NCI-H748 (cell line): ENCODE measurements at regions not wholly inside any gene's neighbourhood (a gene's known extent, or its start where the extent isn't known, plus 50 kb on each side); places are given as distances from the start of the nearest gene placed in this dataset.

Experiments used
- DNase-seq: peaks from one replicate; lab custom pipeline; 2025; ENCODE audit not compliant: unreplicated experiment; lab: John Stamatoyannopoulos, UW

DNA sequence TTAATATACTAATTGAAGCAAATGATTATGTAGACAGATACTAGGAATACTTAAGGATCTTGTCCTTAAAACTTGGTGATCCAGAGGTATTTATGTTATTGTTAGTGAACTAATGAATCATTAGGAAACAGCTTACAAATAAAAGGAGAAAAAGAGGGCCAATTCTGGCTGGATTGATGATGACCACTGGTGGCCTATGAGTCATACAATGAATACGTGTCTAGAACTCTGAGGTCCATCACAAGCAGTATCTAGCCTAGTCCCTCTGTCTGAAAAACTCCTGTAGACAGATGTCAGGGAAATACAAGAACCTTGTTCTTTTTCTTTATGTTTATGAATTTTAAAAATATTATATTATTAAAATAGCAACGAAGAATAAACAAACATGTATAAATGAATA lies 51.7 kb upstream of the RTL1 start:
- no peak for DNase-seq

DNA sequence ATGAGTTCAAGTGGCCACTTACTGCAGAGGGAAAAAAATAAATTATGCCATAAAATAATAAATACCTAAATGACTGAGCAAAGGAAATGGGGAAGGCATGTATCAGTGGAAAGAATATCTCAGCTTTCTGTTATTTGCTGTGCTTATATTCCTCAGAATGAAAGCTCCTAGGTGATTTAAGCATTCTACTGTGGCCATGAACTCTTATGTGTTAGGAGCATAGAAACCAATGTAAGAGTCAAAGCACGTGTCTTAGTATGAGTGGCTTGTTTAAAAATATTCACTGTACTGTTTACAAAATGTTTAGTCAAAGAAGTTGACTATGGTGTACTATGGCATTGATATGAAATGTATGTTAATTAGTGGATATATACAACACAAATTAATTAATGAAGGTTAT lies 59.0 kb upstream of the RTL1 start:
- no peak for DNase-seq

DNA sequence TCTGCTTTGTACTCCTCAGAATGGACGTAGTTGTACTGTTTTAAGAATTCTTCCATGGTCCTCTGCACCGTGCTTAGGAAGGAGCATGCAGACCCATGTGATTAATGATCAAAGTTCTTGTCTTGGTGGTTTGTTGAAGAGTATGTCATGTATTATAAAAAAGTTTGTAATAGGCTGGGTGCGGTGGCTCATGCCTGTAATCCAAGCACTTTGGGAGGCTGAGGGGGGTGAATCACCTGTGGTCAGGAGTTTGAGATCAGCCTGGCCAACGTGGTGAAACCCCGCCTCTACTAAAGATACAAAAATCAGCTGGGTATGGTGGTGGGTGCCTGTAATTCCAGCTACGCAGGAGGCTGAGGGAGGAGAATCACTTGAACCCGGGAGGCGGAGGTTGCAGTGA lies 61.8 kb upstream of the RTL1 start:
- no peak for DNase-seq

DNA sequence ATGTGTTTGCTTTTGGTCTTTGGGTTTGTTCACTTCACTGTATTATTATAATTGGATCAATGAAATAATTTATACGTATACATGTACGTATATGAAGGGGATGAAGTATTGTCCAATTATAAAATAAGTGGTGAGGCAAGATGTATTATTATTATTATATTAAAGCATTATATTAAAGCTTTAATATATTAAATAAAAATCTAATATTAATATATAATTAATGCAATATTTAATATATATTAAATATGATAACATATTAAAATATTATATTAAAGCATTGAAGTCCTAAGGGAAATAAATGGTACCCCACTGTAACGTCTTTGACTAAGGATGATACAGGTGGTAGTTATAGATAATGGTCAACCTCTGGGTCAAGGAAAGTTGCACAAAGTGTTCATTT lies 63.7 kb upstream of the RTL1 start:
- no peak for DNase-seq

DNA sequence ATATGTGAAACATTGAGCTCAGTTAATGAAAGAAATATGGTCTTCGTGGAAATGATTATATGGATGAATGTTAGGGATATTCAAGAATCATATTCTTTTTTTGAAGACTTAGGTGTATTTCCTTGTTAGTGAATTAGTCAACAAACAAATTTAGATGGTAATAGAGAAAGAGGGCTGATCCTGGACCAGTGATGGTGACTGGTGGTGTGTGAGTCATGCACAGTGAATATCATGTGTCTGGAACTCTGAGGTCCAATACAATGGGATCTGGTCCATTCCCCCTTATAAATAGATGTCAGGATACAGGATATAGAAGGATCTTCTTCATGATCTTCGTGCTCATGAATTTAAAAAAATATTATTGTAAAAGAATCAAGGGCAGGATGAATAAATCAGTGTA lies 64.4 kb upstream of the RTL1 start:
- DNase-seq, result no peak

DNA sequence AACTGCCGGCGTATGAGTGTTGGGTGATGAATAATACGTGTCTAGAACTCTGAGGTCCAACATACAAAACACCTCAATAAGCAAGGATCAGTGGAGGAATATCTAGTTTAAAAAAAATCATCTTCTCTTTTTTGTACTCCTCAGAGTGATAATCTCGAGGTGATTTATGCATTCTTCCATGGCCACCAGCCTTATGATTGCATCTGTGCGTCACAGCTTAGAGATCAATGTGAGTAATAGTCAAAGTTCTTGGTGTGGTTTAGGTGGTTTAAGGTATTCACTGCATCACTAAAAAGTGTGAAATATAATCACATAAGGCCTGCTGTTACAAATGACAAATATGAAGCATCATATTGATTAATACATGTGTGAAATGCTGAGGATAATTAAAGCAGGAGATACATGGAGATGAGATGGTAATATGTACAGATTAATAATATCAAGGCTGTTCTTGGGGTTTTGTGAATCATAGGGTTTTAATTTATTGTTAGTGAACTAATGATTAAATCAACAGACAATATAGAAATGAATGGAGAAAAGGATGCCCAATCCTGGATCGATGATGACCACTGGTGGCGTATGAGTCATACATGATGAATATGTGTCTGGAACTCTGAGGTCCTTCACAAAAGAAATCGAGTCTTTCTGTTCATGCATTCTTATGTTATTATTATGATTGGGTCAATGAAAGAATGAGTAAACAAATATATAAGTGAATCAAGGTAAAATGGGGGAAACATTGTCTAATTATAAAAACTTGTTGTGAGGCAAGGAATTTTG lies 68.8 kb upstream of the RTL1 start:
- DNase-seq, result no peak

DNA sequence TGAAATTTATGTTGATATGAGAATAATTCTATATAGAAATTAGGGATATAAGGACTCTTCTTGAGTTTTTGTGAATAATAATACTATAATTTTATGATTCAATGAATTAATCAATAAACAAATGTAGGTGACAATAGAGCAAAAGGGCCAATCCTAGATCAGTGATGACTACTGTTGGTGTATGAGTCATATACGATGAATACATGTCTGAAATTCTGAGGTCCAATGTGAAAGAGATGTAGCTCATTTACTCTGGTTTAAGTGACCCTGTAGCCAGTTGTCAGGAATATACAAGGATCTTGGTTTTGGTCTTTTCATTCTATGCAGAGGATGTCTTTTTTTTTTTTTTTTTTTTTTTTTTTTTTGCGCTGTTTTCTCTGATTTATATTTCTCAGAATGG lies 72.1 kb upstream of the RTL1 start:
- DNase-seq, result no peak

DNA sequence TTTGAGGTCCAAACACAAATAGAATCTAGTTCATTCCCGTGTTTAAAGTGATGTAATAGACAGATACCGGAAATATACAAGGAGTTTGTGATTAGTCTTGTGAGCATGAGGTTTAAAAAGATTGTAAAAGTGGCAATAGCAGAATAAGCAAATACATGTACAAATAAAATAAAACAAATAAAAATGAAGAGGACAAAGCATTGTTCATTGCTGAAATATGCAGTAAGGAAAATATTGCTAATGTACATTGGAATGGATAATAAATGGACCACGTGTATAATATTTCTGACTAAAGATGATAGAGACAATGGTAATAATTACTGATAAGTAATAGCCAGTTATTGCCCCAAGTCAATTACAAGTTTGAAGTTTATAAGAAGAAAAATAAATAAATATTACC lies 75.6 kb upstream of the RTL1 start:
- DNase-seq, result no peak

DNA sequence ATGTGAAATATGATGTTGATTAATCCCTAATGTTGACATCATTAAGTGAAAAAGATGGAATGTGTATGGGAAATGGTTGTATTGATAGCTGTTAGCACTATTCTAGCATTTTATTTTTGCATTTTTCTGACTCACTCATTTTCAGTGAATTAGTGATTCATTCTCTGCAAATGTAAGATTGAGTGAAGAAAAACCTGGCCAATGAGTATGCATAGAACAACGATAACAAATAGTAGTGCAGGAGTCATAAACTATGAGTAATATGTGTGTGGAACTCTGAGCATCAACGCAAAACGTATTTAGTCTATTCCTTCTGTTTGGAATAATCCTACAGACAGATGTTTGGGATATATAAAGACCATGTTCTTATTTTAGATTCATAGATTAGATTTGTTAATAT lies 76.3 kb upstream of the RTL1 start:
- no peak for DNase-seq

DNA sequence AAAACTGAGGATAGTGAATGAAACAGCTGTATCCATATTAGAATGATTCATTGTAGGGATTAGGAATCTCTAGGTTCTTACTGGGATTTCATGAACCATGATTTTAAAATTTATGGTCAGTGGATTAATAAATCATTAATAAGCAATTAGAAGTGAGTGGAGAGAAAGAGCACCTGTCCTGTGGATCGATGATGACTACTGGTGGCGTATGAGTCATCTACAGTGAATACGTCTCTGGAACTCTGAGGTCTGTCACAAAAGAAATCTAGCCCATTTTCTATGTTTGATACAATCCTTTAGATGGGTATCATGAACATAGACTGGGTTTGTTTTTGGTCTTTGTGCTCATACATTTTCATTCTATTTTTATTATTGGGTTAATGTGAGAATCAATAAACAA lies 77.3 kb upstream of the RTL1 start:
- DNase-seq, result no peak

DNA sequence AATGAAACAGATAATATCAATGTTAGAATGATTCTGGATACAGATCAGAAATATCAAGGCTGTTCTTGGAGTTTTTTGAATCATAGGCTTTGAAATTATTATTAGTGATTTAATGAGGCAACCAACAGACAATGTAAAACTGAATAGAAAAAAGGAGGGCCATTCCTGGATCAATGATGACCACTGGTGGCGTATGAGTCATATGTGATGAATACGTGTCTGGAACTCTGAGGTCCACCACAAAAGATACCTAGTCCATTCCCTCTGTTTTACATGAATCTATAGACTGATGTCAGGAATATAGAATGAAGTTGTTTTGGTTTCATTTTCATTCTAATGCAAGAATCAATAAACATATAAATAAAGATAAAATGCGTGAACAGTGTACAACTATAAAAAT lies 78.3 kb upstream of the RTL1 start:
- DNase-seq, result no peak

DNA sequence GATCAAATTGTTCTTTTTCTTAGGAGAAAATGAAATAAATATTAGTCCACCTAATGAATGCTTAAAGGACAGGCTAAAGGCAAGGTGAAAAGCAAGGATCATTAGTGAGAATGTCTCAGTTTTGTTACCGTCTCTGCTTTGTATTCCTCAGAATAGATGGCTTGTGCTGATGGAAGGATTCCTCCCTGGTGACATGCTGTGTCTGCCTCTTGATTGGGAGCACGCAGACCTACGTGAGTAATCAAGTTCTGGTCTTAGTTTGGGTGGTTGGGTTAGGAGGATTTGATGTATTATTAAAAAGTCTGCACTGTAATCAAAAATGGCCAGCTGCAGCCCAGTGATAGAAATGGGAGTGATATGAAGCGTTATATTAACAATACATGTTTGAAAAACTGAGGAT lies 78.8 kb upstream of the RTL1 start:
- no peak for DNase-seq

DNA sequence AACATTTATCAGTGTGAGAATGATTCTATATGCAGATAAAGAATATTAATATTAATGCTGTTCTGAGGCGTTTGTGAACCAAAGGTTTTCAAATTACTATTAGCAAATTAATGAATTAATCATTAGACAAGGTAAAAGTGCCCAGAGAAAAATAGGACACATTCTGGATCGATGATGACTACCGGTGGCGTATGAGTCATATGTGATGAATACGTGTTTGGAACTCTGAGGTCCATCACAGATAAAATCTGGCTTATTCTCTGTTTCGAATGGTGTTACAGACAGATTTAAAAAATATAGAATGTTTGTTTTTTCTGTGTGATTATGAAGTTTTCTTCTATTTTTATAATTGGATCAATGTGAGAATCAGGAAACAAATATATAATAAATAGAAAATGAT lies 79.2 kb upstream of the RTL1 start:
- DNase-seq, result no peak

DNA sequence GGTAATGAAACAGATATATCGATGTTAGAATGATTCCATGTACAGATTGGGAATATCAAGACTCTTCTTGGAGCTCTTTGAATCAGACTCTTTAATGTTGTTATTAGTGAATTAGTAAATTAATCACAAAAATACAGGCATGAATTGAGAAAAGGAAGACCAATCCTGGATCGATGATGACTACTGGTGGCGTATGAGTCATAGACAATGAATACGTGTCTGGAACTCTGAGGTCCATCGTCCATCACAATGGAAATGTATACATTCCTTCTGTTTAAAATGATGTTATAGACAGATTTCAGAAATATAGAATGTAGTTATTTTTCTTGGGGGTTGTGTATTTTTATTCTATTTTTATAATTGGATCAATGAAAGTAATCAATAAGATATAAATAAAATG lies 80.2 kb upstream of the RTL1 start:
- no peak for DNase-seq

DNA sequence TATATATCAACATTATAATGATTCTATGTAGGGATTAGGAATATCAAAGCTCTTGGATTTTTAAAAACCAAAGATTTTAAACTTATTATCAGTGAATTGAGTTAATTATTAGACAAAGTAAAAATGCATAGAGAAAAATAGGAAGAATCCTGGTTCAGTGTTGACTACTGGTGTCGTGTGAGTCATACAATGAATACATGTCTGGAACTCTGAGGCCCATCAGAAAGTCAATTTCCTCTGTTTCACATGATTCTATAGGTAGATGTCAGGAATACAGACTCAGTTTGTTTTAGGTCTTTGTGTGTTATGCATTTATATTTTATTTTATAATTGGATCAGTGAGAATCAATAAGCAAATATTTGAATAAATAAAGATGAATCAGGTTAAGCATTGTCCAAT lies 84.5 kb upstream of the RTL1 start:
- DNase-seq, result no peak

DNA sequence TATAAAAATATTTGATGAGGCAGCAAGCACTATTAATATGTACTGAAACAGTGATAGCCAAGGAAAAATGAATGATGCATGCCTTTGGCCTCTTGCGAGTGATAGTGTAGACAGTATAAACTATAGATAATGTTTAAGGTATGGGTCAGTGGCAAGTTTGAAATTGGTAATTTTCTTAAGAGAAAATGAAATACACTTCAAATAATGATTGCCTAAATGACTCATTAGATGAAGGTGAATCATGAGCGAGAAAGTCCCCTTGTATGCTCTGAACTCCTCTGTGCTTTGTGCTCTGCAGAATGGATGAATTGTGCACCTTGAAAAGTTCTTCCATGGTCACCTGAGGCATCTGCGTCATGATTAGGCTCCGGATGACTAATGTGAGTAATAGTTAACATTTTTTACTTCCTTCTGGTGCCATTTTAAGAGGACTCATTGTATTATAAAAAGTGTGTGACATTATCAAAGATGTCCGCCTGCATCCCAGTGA lies 84.9 kb upstream of the RTL1 start:
- no peak for DNase-seq

DNA sequence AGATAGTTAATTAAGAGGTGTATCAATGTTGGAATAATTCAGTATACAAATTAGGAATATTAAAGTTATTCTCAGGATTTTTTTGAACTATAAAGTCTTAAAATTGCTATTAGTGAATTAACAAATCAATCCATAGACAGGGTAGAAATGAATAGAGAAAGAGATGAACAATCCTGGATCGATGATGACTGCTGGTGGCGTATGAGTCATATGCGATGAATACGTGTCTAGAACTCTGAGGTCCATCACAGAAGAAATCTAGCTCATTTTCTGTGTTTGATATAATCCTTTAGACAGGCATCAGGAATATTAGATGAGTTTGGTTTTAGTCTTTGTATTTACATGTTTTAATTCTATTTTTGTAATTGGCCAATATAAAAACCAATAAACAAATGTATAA lies 85.4 kb upstream of the RTL1 start:
- no peak for DNase-seq

DNA sequence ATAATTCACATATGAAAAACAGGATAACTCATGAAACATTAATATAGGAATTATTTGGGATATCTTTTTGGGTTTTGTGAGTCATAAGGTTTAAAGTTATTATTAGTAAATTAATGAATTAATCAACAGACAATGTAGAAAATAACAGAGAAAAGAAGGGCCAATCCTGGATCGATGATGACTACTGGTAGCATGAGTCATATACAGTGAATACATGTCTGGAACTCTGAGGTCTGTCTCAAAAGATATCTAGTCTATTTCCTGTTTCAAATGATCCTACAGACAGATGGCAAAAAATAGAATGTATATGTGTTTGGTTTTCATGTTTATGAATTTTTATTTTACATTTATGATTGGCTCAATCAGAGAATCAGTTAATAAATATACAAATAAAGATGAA lies 86.4 kb upstream of the RTL1 start:
- DNase-seq, result no peak

DNA sequence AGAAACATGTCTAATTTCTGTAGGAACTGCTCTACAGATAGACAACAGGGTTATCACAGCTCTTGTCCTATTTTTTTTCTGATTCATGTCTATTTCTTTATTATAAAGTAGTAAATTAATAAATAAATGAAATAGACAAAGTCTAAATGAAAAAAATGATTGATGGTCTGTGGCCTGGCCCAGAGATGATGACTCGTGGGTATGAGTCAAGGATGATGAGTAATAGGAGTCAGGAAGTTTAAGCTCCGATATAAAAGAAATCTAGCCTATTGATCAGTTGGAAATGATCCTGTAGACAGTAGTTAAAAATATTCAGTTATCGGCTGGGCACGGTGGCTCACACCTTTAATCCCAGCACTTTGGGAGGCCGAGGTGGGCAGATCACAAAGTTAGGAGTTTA lies 90.6 kb upstream of the RTL1 start:
- DNase-seq, result no peak

DNA sequence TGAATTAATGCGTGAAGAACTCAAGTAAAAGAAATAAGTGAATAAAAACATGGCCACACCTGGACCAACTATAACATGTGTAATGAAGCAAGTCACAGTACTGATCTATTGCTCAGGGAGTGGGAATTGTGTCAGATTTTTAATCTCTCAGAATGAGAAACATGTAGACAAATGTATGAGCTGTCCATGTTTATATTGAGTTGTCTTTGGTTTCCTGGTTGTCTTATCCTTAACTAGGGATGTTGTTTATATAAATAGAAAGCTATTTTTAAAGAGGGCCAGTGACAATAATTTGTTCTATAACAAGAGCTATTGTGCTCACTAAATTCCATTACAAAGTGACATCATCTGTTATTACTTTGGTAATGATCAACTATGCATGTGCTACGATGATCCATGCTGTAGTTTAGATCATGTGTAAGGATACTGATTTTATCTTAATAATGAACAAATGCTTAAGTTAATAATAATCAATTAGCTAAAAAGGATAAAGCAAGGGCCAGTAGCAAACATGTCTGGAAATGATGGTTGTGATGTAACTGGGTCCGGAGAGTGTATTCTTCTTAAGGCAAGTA lies 91.3 kb upstream of the RTL1 start:
- DNase-seq, result no peak

DNA sequence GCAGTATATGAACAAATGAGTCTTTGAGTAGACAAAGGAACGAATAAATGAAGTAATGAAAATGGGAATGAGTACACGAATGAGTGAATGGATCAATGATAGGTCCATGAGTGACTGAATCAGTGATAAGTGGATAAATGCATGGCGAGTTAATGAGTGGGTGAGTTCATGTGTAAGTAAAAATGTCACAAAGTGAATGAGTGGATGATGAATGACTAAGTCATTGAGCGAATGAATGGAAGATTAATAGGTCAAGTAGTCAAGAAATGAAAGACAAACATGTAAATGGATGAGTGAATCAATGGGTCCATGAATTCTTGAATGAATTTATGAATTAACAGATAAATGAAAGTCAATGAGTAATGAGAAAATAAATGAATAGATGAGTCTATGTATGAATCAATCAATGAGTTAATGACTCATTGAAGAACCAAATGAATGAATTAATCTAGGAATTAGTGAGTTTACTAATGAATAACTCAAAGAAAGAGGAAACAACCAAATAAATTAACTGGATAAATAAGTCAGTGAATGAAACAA lies 97.3 kb upstream of the RTL1 start:
- DNase-seq, result peak; percentile 37

DNA sequence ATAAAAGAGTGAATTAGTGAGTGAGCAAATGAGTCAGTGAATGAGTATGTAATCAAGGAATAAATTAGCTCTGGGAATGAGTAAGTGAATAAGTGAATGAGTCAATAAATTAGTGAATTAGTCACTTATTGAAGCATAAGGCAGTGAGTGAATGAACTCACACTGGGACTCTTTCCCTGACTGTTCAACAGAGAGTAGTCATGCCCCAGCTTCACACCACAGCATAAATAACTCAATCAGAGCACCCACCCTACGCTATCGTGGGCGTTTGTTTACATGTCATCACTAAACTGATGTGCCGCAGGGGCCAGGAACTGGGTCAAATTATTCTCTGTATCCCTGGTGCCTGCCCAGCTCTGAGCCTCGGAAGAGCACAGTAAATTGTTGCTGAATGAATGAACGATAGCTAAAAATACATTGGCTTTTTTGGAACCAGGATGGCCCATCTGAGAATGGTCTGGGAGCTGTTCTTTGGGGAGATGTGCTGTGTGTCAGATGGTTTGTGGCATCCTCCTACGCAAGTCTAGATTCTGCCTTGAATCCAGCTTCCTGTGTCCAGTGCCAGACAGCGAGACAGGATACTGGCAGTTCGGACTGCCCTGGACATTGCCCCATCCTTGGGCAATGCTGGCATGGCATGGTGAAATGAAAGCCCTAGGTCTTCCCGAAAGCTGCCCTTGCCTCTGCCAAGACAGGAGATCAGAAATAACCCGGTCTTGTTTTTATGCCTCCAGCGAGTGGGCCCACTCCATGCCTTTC lies 98.0 kb upstream of the RTL1 start:
- DNase-seq, result peak; percentile 17
